Parathyroid adenoma (tissue), 2 donors: ENCODE measurements at regions not wholly inside any gene's neighbourhood (a gene's known extent, or its start where the extent isn't known, plus 50 kb on each side); places are given as distances from the start of the nearest gene placed in this dataset.

Source experiments
- H2AFZ ChIP-seq: fragments of 300-600 bp; sonication (generic); one replicate; pipeline ENCODE4 v1.7.0; 2017; ENCODE audit warnings: antibody characterized with exemption, mild to moderate bottlenecking
- H3K27ac ChIP-seq: fragments of 300-600 bp; sonication (generic); one replicate; pipeline ENCODE4 v1.7.0; 2017
- H3K27me3 ChIP-seq: fragments of 300-600 bp; sonication (generic); one replicate; pipeline ENCODE4 v1.7.0; 2017; ENCODE audit warnings: low read length; ENCODE audit not compliant: control insufficient read depth, insufficient read depth
- H3K36me3 ChIP-seq: fragments of 300-600 bp; sonication (generic); one replicate; pipeline ENCODE4 v1.7.0; 2017; ENCODE audit warnings: low read length; ENCODE audit not compliant: control insufficient read depth, insufficient read depth
- H3K4me1 ChIP-seq: fragments of 300-600 bp; sonication (generic); one replicate; pipeline ENCODE4 v1.7.0; 2017; ENCODE audit warnings: control low read depth
- H3K4me2 ChIP-seq: fragments of 300-600 bp; sonication (generic); one replicate; pipeline ENCODE4 v1.7.0; 2017; ENCODE audit warnings: low read length
- H3K4me3 ChIP-seq: fragments of 300-600 bp; sonication (generic); one replicate; pipeline ENCODE4 v1.7.0; 2017; ENCODE audit warnings: low read depth, low read length
- H3K79me2 ChIP-seq: fragments of 300-600 bp; sonication (generic); one replicate; pipeline ENCODE4 v1.7.0; 2017; ENCODE audit warnings: control low read depth
- H3K9ac ChIP-seq: fragments of 300-600 bp; sonication (generic); one replicate; pipeline ENCODE4 v1.7.0; 2017; ENCODE audit warnings: mild to moderate bottlenecking
- H3K9me3 ChIP-seq: fragments of 300-600 bp; sonication (generic); one replicate; pipeline ENCODE4 v1.7.0; 2017; ENCODE audit warnings: low read length; ENCODE audit not compliant: control insufficient read depth
- TF ChIP-seq, protein P1 (sequence below): fragments of 300-600 bp; sonication (generic); IDR thresholded peaks from one replicate; pipeline ENCODE4 v1.7.0; 2017; ENCODE audit warnings: antibody characterized with exemption, mild to moderate bottlenecking
- donor health status: primary hyperparathyroidism.

DNA sequence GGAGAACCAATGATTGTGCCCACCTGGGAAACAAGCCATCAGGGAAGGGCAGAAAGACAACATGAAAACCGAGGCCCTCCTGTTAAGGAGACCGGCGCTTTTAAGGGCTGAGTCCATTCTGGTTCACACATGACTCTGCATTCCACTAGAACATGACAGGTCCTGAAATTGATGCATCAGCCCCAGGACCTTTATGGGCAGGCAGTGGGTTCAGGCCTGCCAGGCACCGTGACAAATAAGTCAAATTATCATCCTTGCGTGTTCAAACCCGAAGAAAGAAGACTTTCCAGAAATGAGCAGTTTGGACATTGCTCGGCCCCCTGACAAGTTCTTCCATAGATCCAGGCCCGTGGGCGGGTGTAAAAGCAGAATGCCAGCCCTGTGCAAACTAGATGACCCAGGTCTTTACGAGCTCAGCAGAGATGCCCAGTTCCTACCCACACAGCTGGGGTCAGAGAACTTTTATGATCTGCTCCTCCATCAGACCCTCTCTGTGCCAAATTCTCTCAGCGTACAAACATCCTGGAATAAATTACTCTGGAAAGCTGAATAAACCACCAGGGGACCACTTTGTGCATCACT, 295.5 kb upstream of the WWC1 start:
- Histone ChIP-seq H3K9ac (no peak overlapping the region), H3K79me2 (no peaks in the 10 kb centered on the region), H2AFZ (no peak overlapping the region), H3K4me3 (no peak overlapping the region), H3K9me3 (no peaks in the 10 kb centered on the region), H3K27me3 (no peaks in the 10 kb centered on the region), H3K27ac (no peak overlapping the region), H3K36me3 (no peaks in the 10 kb centered on the region), H3K4me1 (no peaks in the 10 kb centered on the region), H3K4me2 (no peak overlapping the region)
- TF ChIP-seq, protein P1, sequence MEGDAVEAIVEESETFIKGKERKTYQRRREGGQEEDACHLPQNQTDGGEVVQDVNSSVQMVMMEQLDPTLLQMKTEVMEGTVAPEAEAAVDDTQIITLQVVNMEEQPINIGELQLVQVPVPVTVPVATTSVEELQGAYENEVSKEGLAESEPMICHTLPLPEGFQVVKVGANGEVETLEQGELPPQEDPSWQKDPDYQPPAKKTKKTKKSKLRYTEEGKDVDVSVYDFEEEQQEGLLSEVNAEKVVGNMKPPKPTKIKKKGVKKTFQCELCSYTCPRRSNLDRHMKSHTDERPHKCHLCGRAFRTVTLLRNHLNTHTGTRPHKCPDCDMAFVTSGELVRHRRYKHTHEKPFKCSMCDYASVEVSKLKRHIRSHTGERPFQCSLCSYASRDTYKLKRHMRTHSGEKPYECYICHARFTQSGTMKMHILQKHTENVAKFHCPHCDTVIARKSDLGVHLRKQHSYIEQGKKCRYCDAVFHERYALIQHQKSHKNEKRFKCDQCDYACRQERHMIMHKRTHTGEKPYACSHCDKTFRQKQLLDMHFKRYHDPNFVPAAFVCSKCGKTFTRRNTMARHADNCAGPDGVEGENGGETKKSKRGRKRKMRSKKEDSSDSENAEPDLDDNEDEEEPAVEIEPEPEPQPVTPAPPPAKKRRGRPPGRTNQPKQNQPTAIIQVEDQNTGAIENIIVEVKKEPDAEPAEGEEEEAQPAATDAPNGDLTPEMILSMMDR = no peak

DNA sequence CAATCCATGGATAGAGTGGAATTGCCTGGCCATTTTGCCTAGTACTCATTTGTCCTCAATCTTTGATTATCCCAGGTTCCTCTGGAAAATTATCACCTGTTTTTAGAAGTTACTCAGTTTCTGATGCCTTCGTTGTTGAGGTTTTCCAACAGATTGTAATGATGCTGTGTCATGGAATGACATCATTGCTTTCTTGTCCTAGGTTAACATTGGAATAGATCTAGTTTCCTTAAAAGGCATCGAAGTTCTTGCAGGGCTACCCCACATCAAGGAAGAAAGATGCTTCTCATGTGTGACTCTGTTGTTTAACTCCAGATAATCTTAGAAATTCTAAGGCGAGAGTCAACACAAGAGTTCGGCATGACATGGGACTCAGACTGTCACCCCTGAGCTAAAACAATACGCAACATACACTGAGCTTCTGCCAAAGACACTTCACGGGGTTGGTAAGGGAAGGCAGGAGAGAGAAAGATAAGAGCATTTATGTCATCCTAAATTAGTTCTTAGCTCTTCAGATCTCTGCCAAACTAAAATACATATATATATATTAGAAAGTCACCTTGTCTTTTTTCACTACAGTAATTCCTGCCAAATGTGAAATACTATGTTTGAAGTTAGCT, 293.2 kb upstream of the WWC1 start:
- no peak overlapping the region for H3K4me2 ChIP-seq
- no peak overlapping the region for H3K9ac ChIP-seq
- no peaks in the 10 kb centered on the region for H3K4me1 ChIP-seq
- no peak overlapping the region for H3K27ac ChIP-seq
- no peaks in the 10 kb centered on the region for H3K79me2 ChIP-seq
- H2AFZ ChIP-seq = no peak overlapping the region
- H3K27me3 ChIP-seq = no peaks in the 10 kb centered on the region
- H3K9me3 ChIP-seq = no peaks in the 10 kb centered on the region
- no peaks in the 10 kb centered on the region for H3K36me3 ChIP-seq
- no peak overlapping the region for H3K4me3 ChIP-seq
- TF ChIP-seq, protein P1 = no peak

DNA sequence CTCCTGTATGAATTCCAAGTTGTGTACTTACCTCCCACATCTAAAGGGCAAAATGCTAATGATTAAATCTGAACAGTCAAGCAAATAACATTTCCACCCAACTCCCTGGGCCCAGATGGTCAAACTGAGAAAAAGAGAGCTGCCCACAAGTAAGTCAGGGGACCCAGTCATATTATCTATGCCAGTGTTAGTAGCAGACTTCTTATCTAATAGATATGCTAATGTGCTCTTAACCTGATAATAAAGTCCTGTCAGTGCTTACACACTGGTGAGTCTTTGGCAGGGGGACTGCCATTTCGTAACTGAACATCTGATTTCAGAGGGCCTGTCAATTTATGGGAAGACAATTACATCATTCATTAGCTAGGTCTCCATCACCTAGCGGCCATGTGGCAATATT, 292.3 kb upstream of the WWC1 start:
- H3K9me3 ChIP-seq = no peaks in the 10 kb centered on the region
- H3K9ac ChIP-seq = no peak overlapping the region
- no peaks in the 10 kb centered on the region for H3K79me2 ChIP-seq
- H3K4me1 ChIP-seq = no peaks in the 10 kb centered on the region
- no peak overlapping the region for H2AFZ ChIP-seq
- no peak overlapping the region for H3K4me2 ChIP-seq
- no peak overlapping the region for H3K27ac ChIP-seq
- H3K27me3 ChIP-seq = no peaks in the 10 kb centered on the region
- no peak overlapping the region for H3K4me3 ChIP-seq
- H3K36me3 ChIP-seq = no peaks in the 10 kb centered on the region
- TF ChIP-seq, protein P1 = no peak

DNA sequence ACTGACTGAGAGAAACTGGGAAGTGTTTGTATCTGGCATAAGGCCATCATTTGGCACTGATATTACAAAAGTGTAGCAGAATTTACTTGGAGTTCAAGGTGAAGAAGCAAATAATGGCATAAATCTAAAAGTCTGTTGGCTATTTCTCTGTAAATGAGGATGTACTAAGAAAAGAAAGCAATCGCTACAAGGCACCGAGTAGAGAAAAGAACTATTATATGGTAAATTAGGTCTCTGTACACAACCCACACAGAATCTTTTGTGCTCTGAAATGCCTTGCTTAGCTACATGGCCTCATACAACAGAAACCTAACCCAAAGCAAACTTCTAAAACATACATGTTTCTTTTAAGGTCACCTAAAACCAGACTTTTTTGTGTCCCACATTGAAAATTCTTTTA, 290.1 kb upstream of the WWC1 start:
- Histone ChIP-seq H3K4me3 (no peak overlapping the region), H3K79me2 (no peaks in the 10 kb centered on the region), H3K4me2 (no peak overlapping the region), H3K9me3 (no peaks in the 10 kb centered on the region), H3K27ac (no peak overlapping the region), H3K4me1 (no peaks in the 10 kb centered on the region), H3K9ac (no peak overlapping the region), H2AFZ (no peak overlapping the region), H3K36me3 (no peaks in the 10 kb centered on the region), H3K27me3 (no peaks in the 10 kb centered on the region)
- TF ChIP-seq, protein P1 = no peak

DNA sequence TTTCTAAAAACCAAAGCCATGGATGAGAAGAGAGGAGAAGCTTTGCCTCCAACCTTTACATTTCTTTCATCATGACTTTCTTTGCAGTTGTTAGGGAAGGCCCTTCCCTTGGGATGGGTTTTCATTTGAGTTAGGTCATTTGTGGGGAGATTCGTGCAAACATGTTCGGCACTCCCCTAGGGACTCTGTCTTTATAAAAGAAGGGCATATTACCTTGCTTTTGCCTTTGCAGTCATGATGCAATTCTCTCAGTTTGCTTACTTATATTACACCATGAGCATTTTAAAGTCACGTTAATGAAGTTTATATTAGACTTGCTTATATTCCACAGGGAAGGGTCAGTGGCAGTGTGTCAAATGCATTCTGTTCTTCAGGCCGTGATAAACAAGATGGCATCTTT, 289.3 kb upstream of the WWC1 start:
- H3K4me3 ChIP-seq = no peak overlapping the region
- no peak overlapping the region for H3K4me2 ChIP-seq
- no peaks in the 10 kb centered on the region for H3K4me1 ChIP-seq
- H3K27ac ChIP-seq = no peak overlapping the region
- H2AFZ ChIP-seq = no peak overlapping the region
- no peak overlapping the region for H3K9ac ChIP-seq
- TF ChIP-seq, protein P1 = no peak
- H3K79me2 ChIP-seq = no peaks in the 10 kb centered on the region
- no peaks in the 10 kb centered on the region for H3K27me3 ChIP-seq
- no peaks in the 10 kb centered on the region for H3K9me3 ChIP-seq
- no peaks in the 10 kb centered on the region for H3K36me3 ChIP-seq
